Heart right ventricle (tissue), 16 donors: ENCODE measurements at regions not wholly inside any gene's neighbourhood (a gene's known extent, or its start where the extent isn't known, plus 50 kb on each side); places are given as distances from the start of the nearest gene placed in this dataset.

Experiments used
- ATAC-seq, 8 donors: fragments of 200-7000 bp; cut with Tn5 transposase; one replicate each; pipeline ENCODE4 v1.9.1; 2020; ENCODE audit warnings: mild to moderate bottlenecking in 8 of 8, moderate library complexity in 8 of 8, moderate number of reproducible peaks in 1 of 8
- DNase-seq, 2 donors: peaks; one replicate each; pipeline ENCODE4 v3.0.0-alpha.2; 2020
- H3K27ac ChIP-seq, 10 donors: fragments of 200-600 bp; sonication (generic) in 2 of 10; one replicate each; pipeline versions ENCODE4 v1.5.0 to v1.8.0; 2020 to 2022; ENCODE audit warnings: mild to moderate bottlenecking in 3 of 10
- H3K27me3 ChIP-seq, 7 donors: fragments of 200-600 bp; one replicate each; pipeline ENCODE4 v1.8.0; 2021 to 2022; ENCODE audit warnings: mild to moderate bottlenecking in 2 of 7
- H3K36me3 ChIP-seq, 9 donors: fragments of 200-600 bp; sonication (generic) in 1 of 9; one replicate each; pipeline versions ENCODE4 v1.5.0 to v1.8.0; 2020 to 2022; ENCODE audit warnings: mild to moderate bottlenecking in 2 of 9
- H3K4me1 ChIP-seq, 9 donors: fragments of 200-600 bp; sonication (generic) in 1 of 9; one replicate each; pipeline versions ENCODE4 v1.5.0 to v1.8.0; 2020 to 2022; ENCODE audit warnings: mild to moderate bottlenecking in 4 of 9
- H3K4me3 ChIP-seq, 10 donors: fragments of 200-600 bp; sonication (generic) in 2 of 10; one replicate each; pipeline versions ENCODE4 v1.5.0 to v1.8.0; 2020 to 2022; ENCODE audit warnings: mild to moderate bottlenecking in 7 of 10, moderate library complexity in 2 of 10
- H3K9me3 ChIP-seq, 11 donors: fragments of 200-600 bp in 10 of 11; sonication (generic) in 2 of 11; one replicate each; pipeline versions ENCODE4 v1.5.0 to v1.8.0; 2013 to 2022; ENCODE audit warnings: mild to moderate bottlenecking in 2 of 11, control low read depth in 1 of 11, moderate library complexity in 1 of 11
- WGBS, 2 donors: extraction: QIAGEN DNeasy Blood & Tissue Kit; methylation state at CpG; one replicate each; pipeline ENCODE4 v1.1.7; 2013; ENCODE audit warnings: inconsistent platforms in 1 of 2; 5-methylcytosine and 5-hydroxymethylcytosine counted together
- intact Hi-C, 10 donors: fragments of 100-400 bp; cut with DNase I; formaldehyde crosslinking; loops; one replicate each; pipeline versions ENCODE4 v1.11.1 to v1.14.2; 2022
- TF ChIP-seq, protein P1 (sequence below), 9 donors: fragments of 200-600 bp; sonication (generic) in 2 of 9; IDR thresholded peaks; one replicate each; pipeline versions ENCODE4 v1.5.0 to v1.8.0; 2021 to 2022; ENCODE audit warnings: antibody characterized with exemption in 9 of 9, mild to moderate bottlenecking in 5 of 9, moderate library complexity in 1 of 9
- donor health status: Arrhythmogenic right ventricular cardiomyopathy.
- donor health status: ischemic (EF 13 %, LVEDD 7.1; RV severe dilation, severe dysfunction).
- donor health status: healthy with polysubstance abuse.
- donor health status: DM: no; HTN: yes; CAD: no.
- donor health status: DM: no; HTN: no; CAD: no.
- donor health status: ischemic (EF 25% LVEDD 6.9; RV normal size, moderate dysfunction).
- donor health status: ischemic (EF 25% LVEDD 5.7; RV mildly dilated, moderate dysfunction).
- donor health status: healthy.
- donor health status: DM: yes; HTN: yes; CAD: no.
- donor health status: Ischemic cardiomyopathy.
- donor health status: ischemic (EF 35%, LVEDD 5.7; RV mildly dilated, moderate dysfunction).
- donor health status: nonischemic (EF 11% LVEDD 7.7; RV severe dilation, severe dysfunction).
- donor health status: DM: yes; HTN: yes; CAD: no.
- donor health status: PGD.
- donor health status: ischemic (EF 29% LVEDD 5.4; RV normal size, mild dysfunction).
- donor health status: nonischemic (EF 23%, LVEDD 6.1; RV moderate dilation, normal function).

DNA sequence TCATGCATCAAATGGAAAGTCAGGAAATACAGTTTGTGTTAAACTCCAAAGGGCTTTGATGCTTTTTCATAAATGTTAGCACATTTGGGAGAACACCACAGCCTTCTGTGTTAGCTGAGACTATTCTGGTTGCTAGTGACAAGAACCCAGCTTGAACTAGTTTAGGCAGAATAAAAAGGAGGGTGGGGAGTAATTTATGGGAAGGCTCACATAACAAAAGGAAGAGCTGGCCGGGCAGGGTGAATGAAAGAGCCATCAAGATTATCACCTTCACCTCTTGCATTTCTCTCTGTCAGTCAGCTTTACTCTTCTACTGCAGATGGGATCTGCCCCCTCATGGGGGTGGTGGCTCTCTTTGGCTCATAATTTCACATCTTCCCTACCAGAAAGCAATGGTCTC lies 75.4 kb upstream of the VTCN1 start:
- Histone ChIP-seq H3K36me3 (no peaks in the 10 kb centered on the region), H3K4me1 (no peaks in the 10 kb centered on the region), H3K27ac (no peak overlapping the region), H3K9me3 (no peaks in the 10 kb centered on the region), H3K4me3 (no peak overlapping the region), H3K27me3 (peaks cover 0 to 5% (median 0%) of the 10 kb centered on the region in 7 donors)
- intact Hi-C loops, result loop anchor here in 2 of 10 donors (10.0 kb wide), 1 partner anchor 161 kb away; the partner anchor contains the start of gene TRIM45 (in 2 of the 2)
- ATAC-seq (no peak), DNase-seq (no peak)
- TF ChIP-seq, protein P1, sequence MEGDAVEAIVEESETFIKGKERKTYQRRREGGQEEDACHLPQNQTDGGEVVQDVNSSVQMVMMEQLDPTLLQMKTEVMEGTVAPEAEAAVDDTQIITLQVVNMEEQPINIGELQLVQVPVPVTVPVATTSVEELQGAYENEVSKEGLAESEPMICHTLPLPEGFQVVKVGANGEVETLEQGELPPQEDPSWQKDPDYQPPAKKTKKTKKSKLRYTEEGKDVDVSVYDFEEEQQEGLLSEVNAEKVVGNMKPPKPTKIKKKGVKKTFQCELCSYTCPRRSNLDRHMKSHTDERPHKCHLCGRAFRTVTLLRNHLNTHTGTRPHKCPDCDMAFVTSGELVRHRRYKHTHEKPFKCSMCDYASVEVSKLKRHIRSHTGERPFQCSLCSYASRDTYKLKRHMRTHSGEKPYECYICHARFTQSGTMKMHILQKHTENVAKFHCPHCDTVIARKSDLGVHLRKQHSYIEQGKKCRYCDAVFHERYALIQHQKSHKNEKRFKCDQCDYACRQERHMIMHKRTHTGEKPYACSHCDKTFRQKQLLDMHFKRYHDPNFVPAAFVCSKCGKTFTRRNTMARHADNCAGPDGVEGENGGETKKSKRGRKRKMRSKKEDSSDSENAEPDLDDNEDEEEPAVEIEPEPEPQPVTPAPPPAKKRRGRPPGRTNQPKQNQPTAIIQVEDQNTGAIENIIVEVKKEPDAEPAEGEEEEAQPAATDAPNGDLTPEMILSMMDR (IDR thresholded peaks at IDR 0.05), result no peak
- 21 to 29% methylated on average over 1 of the region's 1 CpG for WGBS, 2 donors

DNA sequence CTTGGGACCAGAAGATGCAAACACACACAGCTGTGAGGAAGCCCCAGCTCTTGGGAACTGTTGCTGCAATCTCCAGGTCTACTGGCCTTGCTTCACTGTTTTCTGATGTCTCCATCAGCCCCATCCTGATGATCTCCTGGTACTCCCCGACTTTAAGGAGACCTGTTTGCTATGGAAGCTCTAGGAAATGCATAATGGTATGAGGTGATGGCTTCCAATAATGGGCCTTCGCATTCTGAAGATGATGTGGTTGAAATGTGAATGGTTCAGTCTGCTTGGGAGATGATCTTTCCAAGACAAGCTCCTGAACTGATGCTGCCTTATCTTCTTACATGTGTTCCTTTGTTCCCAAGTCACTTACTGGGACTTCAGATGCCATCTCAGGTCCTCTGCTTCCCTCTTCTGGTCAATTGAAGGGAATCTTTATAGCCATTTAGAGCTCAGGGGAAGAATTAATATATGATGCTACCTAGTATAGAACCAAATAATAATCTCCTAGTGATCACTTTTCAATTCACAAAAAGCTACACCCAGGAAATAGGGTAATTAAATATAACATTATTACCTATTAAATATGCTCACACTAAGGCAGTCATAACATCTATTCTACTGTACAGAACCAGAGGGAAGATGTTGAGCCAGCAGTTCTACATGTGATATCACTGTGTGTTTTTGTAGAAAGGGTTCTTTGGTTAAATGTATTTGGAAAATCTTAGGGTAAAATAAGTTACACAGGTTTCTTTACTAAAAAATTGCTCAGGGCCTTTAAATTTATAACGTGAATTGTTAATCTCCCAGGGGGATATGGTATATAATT lies 73.9 kb upstream of the VTCN1 start:
- WGBS, 2 donors, result 69 to 80% methylated on average over 3 of the region's 3 CpGs
- TF ChIP-seq, protein P1 (IDR thresholded peaks at IDR 0.05), result peak; percentile 9 to 76 (median 55)
- no peak for DNase-seq
- H3K27ac ChIP-seq, result no peak overlapping the region
- H3K36me3 ChIP-seq, result no peaks in the 10 kb centered on the region
- no peaks in the 10 kb centered on the region for H3K4me1 ChIP-seq
- H3K9me3 ChIP-seq, result no peaks in the 10 kb centered on the region
- no peak overlapping the region for H3K4me3 ChIP-seq
- peak in 7 of 8 donors; percentile 47 to 78 (median 71) for ATAC-seq
- peaks cover 0 to 5% (median 0%) of the 10 kb centered on the region in 7 donors for H3K27me3 ChIP-seq
- intact Hi-C loops, result loop anchor here (1.0 to 10.0 kb wide), 8 partner anchors 160 to 218 kb away; partner anchors contain the start of gene TRIM45 (in 7 of the 10)

DNA sequence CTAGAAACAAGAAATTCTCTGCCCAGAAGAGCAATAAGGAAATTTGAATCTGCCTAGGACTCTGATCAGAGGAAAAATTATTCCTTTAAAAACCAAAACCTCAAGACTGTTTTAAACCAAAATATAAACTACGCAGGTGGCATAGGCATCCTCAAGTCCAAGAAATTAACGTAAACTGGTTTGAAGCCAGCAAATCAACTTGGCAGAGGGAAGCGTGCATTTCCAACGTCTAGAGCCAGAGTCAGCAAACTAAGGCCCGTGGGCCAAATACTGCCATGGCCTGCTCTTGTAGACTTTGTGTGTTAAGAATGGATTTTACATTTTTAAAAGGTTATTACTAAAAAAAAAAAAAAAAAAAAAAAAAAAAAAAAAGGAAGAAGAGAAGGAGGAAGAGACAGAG lies 67.8 kb upstream of the VTCN1 start:
- 67 to 70% methylated on average over 5 of the region's 5 CpGs for WGBS, 2 donors
- DNase-seq, result no peak

DNA sequence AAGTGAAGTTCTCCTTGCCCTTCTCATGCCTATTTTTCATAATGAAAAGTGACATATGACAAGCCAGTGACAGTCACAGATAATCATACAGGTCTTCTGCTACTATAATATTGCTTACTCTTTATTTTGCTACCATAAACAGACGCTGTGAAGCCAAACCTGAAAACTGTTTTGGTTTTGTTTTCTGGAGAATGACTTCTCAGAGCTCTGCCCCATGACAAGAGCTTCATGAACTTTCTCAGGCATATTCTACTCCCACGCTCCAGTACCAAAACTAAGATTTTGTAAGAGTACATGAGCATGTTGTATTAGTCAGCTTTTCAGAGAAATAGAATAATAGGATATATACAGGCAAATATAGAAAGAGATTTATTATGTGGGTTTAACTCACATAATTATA lies 64.3 kb upstream of the VTCN1 start:
- no peak for DNase-seq
- H3K4me3 ChIP-seq, result no peak overlapping the region
- peaks cover 0 to 19% (median 0%) of the 10 kb centered on the region in 11 donors for H3K9me3 ChIP-seq
- no peaks in the 10 kb centered on the region for H3K36me3 ChIP-seq
- no peaks in the 10 kb centered on the region for H3K4me1 ChIP-seq
- intact Hi-C loops, result no loop called here
- H3K27me3 ChIP-seq, result no peaks in the 10 kb centered on the region
- WGBS, 2 donors, result 77 to 79% methylated on average over 2 of the region's 2 CpGs
- ATAC-seq, result no peak
- no peak overlapping the region for H3K27ac ChIP-seq
- TF ChIP-seq, protein P1 (IDR thresholded peaks at IDR 0.05), result no peak

More for the DNA sequence above, 67.8 kb upstream of the VTCN1 start:
- Histone ChIP-seq H3K4me3 (no peak overlapping the region), H3K36me3 (no peaks in the 10 kb centered on the region), H3K4me1 (no peaks in the 10 kb centered on the region), H3K27ac (no peak overlapping the region), H3K9me3 (peaks cover 0 to 5% (median 0%) of the 10 kb centered on the region in 11 donors), H3K27me3 (no peaks in the 10 kb centered on the region)
- intact Hi-C loops, result no loop called here
- ATAC-seq, result no peak
- TF ChIP-seq, protein P1 (IDR thresholded peaks at IDR 0.05), result no peak
